ENCODE measurements at regions not wholly inside any gene's neighbourhood (a gene's known extent, or its start where the extent isn't known, plus 50 kb on each side); places are given as distances from the start of the nearest gene placed in this dataset.

DNA sequence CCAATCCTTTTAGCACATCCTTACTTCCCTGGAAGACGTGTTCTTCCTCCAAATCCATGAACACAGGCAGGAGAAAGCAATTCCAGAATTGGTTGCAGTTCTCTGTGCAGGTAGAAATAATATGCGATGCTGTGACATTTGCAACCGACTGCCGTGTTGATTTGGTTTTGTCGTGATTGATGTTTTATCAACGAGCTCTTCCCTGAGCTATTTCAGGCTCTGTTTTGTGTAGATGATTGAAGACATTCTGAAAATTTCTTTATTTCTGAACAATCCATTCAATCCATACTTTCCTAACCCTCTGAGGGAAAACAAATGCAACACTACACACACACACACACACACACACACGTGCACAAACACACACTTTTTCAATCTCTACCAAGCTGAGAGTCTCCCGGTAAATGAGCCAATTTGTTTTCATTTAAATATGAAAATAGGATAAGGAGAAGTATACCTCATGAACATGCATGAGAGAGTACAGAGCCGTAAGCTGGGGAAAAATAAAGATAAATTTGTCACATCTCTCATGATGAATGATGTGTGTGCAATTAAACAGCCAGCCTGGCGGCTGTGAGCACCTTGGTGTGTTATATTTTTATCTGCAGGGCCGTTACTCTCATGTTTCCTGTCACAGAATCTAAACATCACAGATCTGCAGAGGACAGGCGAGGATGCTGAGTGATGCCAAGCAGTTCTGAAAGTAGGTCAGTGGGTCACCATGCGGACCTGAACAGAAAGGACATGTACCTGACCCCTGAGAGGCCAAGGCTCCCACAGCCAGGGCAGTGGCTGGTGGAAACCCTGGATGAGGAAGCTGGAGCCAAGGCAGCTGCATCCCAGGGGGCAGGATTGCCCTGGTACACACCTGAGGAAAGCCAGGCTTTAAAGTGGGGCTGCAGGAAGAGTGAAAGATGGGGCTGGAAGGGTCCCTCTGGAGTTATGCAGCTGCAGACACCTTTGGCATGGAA is 64.8 kb downstream of the PDCL3 start:
- H3K27ac ChIP-seq (ENCODE audit: low read depth in 1 of 2, low read length in 2 of 2), result no peak overlapping the region
- TF ChIP-seq HNF4G (IDR thresholded peaks at IDR 0.05), result no peak
- no peak for TF ChIP-seq FOXA1 (IDR thresholded peaks at IDR 0.05)
- TF ChIP-seq, protein P1, sequence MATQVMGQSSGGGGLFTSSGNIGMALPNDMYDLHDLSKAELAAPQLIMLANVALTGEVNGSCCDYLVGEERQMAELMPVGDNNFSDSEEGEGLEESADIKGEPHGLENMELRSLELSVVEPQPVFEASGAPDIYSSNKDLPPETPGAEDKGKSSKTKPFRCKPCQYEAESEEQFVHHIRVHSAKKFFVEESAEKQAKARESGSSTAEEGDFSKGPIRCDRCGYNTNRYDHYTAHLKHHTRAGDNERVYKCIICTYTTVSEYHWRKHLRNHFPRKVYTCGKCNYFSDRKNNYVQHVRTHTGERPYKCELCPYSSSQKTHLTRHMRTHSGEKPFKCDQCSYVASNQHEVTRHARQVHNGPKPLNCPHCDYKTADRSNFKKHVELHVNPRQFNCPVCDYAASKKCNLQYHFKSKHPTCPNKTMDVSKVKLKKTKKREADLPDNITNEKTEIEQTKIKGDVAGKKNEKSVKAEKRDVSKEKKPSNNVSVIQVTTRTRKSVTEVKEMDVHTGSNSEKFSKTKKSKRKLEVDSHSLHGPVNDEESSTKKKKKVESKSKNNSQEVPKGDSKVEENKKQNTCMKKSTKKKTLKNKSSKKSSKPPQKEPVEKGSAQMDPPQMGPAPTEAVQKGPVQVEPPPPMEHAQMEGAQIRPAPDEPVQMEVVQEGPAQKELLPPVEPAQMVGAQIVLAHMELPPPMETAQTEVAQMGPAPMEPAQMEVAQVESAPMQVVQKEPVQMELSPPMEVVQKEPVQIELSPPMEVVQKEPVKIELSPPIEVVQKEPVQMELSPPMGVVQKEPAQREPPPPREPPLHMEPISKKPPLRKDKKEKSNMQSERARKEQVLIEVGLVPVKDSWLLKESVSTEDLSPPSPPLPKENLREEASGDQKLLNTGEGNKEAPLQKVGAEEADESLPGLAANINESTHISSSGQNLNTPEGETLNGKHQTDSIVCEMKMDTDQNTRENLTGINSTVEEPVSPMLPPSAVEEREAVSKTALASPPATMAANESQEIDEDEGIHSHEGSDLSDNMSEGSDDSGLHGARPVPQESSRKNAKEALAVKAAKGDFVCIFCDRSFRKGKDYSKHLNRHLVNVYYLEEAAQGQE (IDR thresholded peaks at IDR 0.05), result no peak
- TF ChIP-seq NR2F2 (IDR thresholded peaks at IDR 0.05), result no peak
- no peak for TF ChIP-seq HNF4A (conservative IDR thresholded peaks at IDR 0.05)
- TF ChIP-seq RXRA (IDR thresholded peaks at IDR 0.05), result no peak
- TF ChIP-seq EGR1 (IDR thresholded peaks at IDR 0.05; ENCODE audit: low read depth in 2 of 2), result no peak
- TF ChIP-seq JUND (IDR thresholded peaks at IDR 0.05), result no peak
- TF ChIP-seq, protein P2, sequence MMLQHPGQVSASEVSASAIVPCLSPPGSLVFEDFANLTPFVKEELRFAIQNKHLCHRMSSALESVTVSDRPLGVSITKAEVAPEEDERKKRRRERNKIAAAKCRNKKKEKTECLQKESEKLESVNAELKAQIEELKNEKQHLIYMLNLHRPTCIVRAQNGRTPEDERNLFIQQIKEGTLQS (IDR thresholded peaks at IDR 0.05), result no peak
- TF ChIP-seq TAF1 (conservative IDR thresholded peaks at IDR 0.05), result no peak
- 61% methylated on average over 13 of the region's 13 CpGs for WGBS
- H3K4me1 ChIP-seq (ENCODE audit: control insufficient read depth in 4 of 4, insufficient read depth in 4 of 4, low read length in 3 of 4), result no peaks in the 10 kb centered on the region
- no peaks in the 10 kb centered on the region for H3K27me3 ChIP-seq (ENCODE audit: control insufficient read depth in 4 of 4, insufficient read depth in 4 of 4, low read length in 3 of 4)
- DNase-seq (ENCODE audit: low spot score), result no peak
- no peaks in the 10 kb centered on the region for H3K36me3 ChIP-seq (ENCODE audit: control insufficient read depth in 4 of 4, insufficient read depth in 3 of 4, low read depth in 1 of 4, low read length in 3 of 4)
- H3K4me3 ChIP-seq (ENCODE audit: low read depth in 1 of 3, low read length in 3 of 3), result no peak overlapping the region
- H3K9ac ChIP-seq (ENCODE audit: low read depth in 1 of 2, low read length in 2 of 2), result no peak overlapping the region
- no peaks in the 10 kb centered on the region for H3K9me3 ChIP-seq (ENCODE audit: control insufficient read depth in 4 of 4, low read length in 3 of 4)

DNA sequence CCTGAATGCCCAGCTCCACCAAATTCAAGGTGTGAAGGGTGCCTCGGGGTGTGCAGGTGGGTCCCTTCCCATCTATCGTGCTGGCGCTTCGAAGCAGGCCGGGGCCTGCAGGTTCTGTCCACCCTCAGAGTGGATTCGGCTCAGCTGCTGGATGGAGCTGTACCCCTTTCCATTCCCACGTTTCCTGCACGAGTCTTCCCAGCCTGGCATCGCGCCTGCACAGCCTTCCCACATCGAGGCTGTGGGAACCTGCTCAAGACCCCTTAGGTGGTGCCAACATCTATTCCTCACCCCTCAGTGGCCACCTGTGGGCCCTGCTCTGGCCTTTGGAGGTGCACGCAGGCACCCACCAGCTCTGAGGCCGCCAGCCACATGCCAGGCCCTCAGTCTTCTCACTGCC is 65.7 kb downstream of the PDCL3 start:
- TF ChIP-seq, protein P2 (IDR thresholded peaks at IDR 0.05), result no peak
- TF ChIP-seq FOXA2 (IDR thresholded peaks at IDR 0.05), result no peak
- no peak for TF ChIP-seq FOXA1 (IDR thresholded peaks at IDR 0.05)
- TF ChIP-seq SP1 (IDR thresholded peaks at IDR 0.05), result no peak
- TF ChIP-seq, protein P3, sequence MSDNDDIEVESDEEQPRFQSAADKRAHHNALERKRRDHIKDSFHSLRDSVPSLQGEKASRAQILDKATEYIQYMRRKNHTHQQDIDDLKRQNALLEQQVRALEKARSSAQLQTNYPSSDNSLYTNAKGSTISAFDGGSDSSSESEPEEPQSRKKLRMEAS (IDR thresholded peaks at IDR 0.05), result no peak
- no peak for TF ChIP-seq YY1 (IDR thresholded peaks at IDR 0.05)
- no peak for TF ChIP-seq HNF4G (IDR thresholded peaks at IDR 0.05)
- TF ChIP-seq EGR1 (IDR thresholded peaks at IDR 0.05; ENCODE audit: low read depth in 2 of 2), result no peak
- TF ChIP-seq HNF4A (conservative IDR thresholded peaks at IDR 0.05), result no peak
- TF ChIP-seq GABPA (IDR thresholded peaks at IDR 0.05 in 1 of 2, conservative IDR thresholded peaks at IDR 0.05 in 1 of 2), result no peak
- no peak for TF ChIP-seq RXRA (IDR thresholded peaks at IDR 0.05)
- TF ChIP-seq, protein P1 (IDR thresholded peaks at IDR 0.05), result no peak
- TF ChIP-seq, protein P4, sequence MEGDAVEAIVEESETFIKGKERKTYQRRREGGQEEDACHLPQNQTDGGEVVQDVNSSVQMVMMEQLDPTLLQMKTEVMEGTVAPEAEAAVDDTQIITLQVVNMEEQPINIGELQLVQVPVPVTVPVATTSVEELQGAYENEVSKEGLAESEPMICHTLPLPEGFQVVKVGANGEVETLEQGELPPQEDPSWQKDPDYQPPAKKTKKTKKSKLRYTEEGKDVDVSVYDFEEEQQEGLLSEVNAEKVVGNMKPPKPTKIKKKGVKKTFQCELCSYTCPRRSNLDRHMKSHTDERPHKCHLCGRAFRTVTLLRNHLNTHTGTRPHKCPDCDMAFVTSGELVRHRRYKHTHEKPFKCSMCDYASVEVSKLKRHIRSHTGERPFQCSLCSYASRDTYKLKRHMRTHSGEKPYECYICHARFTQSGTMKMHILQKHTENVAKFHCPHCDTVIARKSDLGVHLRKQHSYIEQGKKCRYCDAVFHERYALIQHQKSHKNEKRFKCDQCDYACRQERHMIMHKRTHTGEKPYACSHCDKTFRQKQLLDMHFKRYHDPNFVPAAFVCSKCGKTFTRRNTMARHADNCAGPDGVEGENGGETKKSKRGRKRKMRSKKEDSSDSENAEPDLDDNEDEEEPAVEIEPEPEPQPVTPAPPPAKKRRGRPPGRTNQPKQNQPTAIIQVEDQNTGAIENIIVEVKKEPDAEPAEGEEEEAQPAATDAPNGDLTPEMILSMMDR (IDR thresholded peaks at IDR 0.05; ENCODE audit: low read depth, low read length, missing input control), result no peak
- no peak for TF ChIP-seq NR2F2 (IDR thresholded peaks at IDR 0.05)
- DNase-seq (ENCODE audit: low spot score), result no peak
- WGBS, result 89% methylated on average over 13 of the region's 13 CpGs
- Histone ChIP-seq H3K36me3 (ENCODE audit: control insufficient read depth in 4 of 4, insufficient read depth in 3 of 4, low read depth in 1 of 4, low read length in 3 of 4) (no peaks in the 10 kb centered on the region), H3K4me3 (ENCODE audit: low read depth in 1 of 3, low read length in 3 of 3) (no peak overlapping the region), H3K9ac (ENCODE audit: low read depth in 1 of 2, low read length in 2 of 2) (no peak overlapping the region), H3K27ac (ENCODE audit: low read depth in 1 of 2, low read length in 2 of 2) (no peak overlapping the region), H3K4me1 (ENCODE audit: control insufficient read depth in 4 of 4, insufficient read depth in 4 of 4, low read length in 3 of 4) (no peaks in the 10 kb centered on the region), H3K27me3 (ENCODE audit: control insufficient read depth in 4 of 4, insufficient read depth in 4 of 4, low read length in 3 of 4) (no peaks in the 10 kb centered on the region), H3K9me3 (ENCODE audit: control insufficient read depth in 4 of 4, low read length in 3 of 4) (no peaks in the 10 kb centered on the region)
